Adipocyte (in vitro differentiated cells): ENCODE measurements at regions not wholly inside any gene's neighbourhood (a gene's known extent, or its start where the extent isn't known, plus 50 kb on each side); places are given as distances from the start of the nearest gene placed in this dataset.

Source experiments
- DNase-seq: peaks from one replicate; pipeline ENCODE4 v3.0.0-alpha.2; 2015; ENCODE audit warnings: low read depth
- H3K27me3 ChIP-seq: replicated peaks from 2 replicates; pipeline ENCODE4 v1.7.0; 2013; ENCODE audit warnings: mild to moderate bottlenecking, low read length, moderate library complexity; ENCODE audit not compliant: control insufficient read depth, insufficient read depth
- H3K36me3 ChIP-seq: 2 replicates; pipeline ENCODE4 v1.7.0; 2013; ENCODE audit warnings: low read length, mild to moderate bottlenecking, moderate library complexity; ENCODE audit not compliant: control insufficient read depth, insufficient read depth, severe bottlenecking
- H3K4me1 ChIP-seq: 2 replicates; pipeline ENCODE4 v1.7.0; 2013; ENCODE audit warnings: mild to moderate bottlenecking, low read length, moderate library complexity; ENCODE audit not compliant: control insufficient read depth, insufficient read depth
- H3K4me3 ChIP-seq: 2 replicates; pipeline ENCODE4 v1.7.0; 2013; ENCODE audit warnings: mild to moderate bottlenecking, low read length, moderate library complexity
- H3K9ac ChIP-seq: 2 replicates; pipeline ENCODE4 v1.7.0; 2013; ENCODE audit warnings: mild to moderate bottlenecking, low read length, moderate library complexity
- H3K9me3 ChIP-seq: 2 replicates; pipeline ENCODE4 v1.7.0; 2013; ENCODE audit warnings: mild to moderate bottlenecking, low read length, moderate library complexity; ENCODE audit not compliant: control insufficient read depth

DNA sequence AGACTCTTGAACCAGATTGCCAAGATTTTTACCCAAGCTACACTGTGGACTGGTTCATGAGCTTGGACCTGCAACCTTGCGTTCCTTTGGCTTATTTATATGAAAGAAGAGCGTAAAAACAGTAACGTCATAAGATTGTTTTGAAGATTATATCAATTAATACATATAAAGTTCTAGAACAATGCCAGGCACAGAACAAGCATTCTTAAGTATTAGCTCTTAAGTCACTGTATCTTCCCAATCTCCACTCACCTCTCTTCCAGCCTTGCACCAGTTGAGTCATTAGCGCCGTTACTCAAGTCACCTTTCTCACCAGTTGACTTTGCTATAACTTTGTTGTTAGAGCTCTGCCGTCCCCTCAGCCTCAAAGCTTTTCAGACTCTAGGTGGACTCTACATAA is 415.7 kb downstream of the PLK2 start:
- peaks cover 11% of the 10 kb centered on the region for H3K4me1 ChIP-seq
- no peaks in the 10 kb centered on the region for H3K36me3 ChIP-seq
- no peaks in the 10 kb centered on the region for H3K9me3 ChIP-seq
- no peaks in the 10 kb centered on the region for H3K27me3 ChIP-seq
- no peak overlapping the region for H3K9ac ChIP-seq
- no peak overlapping the region for H3K4me3 ChIP-seq
- DNase-seq: no peak

DNA sequence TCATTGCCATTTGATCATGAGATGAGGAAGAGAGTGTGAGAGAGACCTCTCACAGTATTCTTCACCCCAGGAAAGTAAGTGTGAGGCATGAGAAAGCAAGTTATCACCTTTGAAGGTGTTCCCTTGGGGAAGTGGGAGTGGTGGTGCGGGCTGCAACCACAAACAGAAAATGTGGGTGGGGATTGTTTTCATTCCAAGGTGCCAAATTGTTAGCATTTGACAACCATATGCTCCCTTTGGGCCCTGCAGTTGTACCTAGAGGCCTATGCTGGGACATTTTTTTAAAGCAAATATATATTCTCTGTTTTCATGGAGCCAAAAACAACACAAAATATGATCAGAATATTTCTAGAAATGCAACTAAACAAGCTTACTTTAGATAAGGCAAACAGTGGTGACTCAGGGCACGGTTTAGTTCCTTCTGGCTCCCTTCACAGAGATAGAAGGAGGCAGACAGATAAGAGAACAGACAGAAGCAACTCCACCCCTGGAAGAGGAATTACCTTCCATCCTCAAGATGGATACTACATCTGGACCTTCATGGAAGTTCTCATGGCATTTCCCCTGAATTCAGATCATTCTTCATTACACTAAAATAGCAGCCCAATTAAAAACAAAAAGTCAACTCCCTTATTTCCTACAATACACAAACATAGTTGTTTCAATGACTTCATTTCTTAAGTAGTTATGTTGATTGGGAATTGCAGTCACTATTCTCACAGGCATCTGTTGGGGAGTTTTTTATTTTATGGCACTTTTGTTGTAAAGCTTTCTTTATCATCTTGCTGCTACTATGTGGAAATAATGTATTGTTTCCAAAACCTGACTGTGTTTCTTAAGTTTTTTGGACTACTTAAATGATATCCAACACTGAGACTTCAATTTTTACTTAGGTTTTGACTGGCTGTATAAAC is 416.6 kb downstream of the PLK2 start:
- Histone ChIP-seq H3K9me3 (no peaks in the 10 kb centered on the region), H3K36me3 (no peaks in the 10 kb centered on the region), H3K4me3 (no peak overlapping the region), H3K4me1 (peaks cover 11% of the 10 kb centered on the region), H3K27me3 (no peaks in the 10 kb centered on the region), H3K9ac (no peak overlapping the region)
- DNase-seq: peak; percentile 20

DNA sequence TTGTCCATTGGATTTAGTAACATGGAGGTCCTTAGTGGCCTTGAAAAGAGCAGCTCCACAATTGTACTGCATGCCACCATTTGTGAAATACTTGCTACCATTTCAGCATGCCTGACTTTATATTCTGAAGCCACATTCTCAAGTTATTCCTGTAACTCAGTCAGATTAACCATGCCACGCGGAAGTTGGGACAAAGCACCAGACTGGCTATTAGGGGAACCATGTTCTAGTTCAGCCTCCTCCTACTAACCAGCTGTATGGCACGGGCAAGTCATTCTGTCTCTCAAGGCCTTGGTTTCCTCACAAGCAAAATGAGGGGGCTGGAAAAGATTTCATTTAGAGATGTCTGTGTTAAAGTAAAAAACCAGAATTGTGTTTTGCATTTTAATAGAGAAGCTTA is 418.0 kb downstream of the PLK2 start:
- no peak for DNase-seq
- Histone ChIP-seq H3K9ac (no peak overlapping the region), H3K27me3 (no peaks in the 10 kb centered on the region), H3K4me1 (peaks cover 11% of the 10 kb centered on the region), H3K9me3 (no peaks in the 10 kb centered on the region), H3K4me3 (no peak overlapping the region), H3K36me3 (no peaks in the 10 kb centered on the region)

DNA sequence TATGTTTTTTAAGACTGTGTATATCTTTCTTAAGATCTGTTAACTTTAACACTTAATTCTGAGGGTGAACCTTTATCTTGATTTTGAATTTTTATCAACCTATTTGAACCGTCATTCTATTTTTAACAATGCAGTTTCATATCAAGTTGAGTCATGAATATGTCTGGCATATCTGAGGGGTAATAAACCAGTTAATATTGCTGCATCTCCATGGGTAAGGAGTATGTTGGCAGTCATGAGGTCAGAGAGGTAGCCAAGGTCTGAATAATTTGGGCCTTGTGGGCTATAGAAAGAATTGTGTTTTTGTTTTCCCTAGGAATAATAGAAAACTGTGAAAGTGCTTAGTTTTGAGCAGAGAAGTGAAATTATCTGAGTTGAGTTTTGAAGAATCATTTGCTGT is 419.0 kb downstream of the PLK2 start:
- Histone ChIP-seq H3K4me3 (no peak overlapping the region), H3K4me1 (peaks cover 11% of the 10 kb centered on the region), H3K36me3 (no peaks in the 10 kb centered on the region), H3K9ac (no peak overlapping the region), H3K9me3 (no peaks in the 10 kb centered on the region), H3K27me3 (no peaks in the 10 kb centered on the region)
- no peak for DNase-seq

DNA sequence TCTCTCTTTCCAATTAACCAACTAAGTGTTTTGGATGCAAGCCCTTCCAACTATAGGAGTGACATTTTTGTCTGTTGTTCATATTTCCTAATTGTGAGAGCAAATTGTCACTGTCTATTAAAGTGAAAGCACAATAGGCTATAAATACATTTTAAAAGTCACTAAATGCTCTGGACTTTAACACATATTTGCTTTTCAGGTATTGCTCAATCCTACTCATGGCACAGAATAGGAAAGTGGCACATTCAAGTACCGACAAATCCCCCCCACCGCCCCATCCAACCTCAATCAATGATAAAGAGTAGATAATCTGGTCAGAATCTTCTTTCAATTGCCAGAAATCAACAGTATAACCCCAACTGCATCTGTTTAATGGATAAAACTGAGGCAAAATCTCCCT is 419.8 kb downstream of the PLK2 start:
- no peaks in the 10 kb centered on the region for H3K9me3 ChIP-seq
- DNase-seq: no peak
- no peaks in the 10 kb centered on the region for H3K27me3 ChIP-seq
- H3K4me1 ChIP-seq: peaks cover 11% of the 10 kb centered on the region
- H3K36me3 ChIP-seq: no peaks in the 10 kb centered on the region
- H3K4me3 ChIP-seq: no peak overlapping the region
- H3K9ac ChIP-seq: no peak overlapping the region

DNA sequence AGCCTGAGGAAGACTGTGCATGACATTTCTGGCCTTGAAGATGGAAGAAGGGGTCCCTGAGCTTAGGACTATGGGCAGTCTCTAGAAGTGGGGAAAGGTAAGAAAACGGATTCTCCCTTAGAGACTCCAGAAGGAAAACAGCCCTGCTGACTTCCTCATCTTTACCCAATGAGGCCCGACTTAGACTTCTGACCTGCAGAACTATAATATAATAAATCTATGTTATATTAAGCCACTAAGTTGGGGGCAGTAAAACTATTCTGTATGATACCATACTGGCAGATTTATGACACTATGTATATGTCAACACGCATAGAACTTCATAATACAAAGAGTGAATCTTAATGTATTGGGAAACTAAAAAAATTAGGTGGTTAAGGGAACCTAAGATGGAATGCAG is 422.0 kb downstream of the PLK2 start:
- Histone ChIP-seq H3K9ac (no peak overlapping the region), H3K9me3 (no peaks in the 10 kb centered on the region), H3K4me1 (peaks cover 11% of the 10 kb centered on the region), H3K4me3 (no peak overlapping the region), H3K27me3 (no peaks in the 10 kb centered on the region), H3K36me3 (no peaks in the 10 kb centered on the region)
- no peak for DNase-seq

DNA sequence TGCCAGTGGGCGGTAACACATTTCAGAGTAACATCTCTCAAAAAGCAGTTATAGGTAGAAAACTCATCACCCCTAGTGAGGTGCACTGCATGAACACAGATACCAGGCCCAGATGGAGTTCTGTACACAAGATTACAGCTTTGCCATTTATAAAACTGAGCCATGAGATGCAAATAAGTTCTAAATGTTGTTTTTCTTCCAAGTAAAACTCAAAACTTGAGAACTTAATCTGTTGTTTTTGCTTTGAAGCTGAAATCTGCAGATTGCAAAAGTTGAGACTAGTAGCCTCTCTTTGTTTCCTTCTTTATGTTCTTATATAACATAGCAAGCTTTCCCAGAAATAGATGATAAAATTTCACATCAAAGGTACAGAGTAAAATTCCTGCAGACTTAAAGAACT is 434.1 kb downstream of the PLK2 start:
- H3K9me3 ChIP-seq: no peaks in the 10 kb centered on the region

DNA sequence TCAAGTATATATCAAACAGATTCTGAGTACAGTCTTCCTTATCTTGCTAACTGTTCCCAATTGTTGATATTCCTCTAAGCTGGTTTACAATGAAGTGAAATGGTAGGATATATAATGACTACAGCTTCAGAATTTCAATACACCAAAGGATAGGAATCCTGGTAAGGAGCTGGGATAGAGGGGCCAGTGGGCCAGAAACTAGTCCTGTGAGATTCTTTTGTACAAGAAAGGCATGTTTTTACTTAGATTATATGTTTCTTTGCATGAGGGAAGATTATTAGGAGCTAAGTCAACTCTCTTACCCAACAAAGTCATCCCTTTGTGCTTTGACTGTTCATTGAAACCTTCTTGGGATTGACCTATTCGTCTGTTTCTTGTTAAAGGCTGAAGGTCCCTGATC is 435.7 kb downstream of the PLK2 start:
- Histone ChIP-seq H3K4me3 (no peak overlapping the region), H3K27me3 (no peaks in the 10 kb centered on the region), H3K9ac (no peak overlapping the region), H3K36me3 (no peaks in the 10 kb centered on the region), H3K4me1 (peaks cover 7% of the 10 kb centered on the region), H3K9me3 (no peaks in the 10 kb centered on the region)
- DNase-seq: no peak

More for the DNA sequence above, 434.1 kb downstream of the PLK2 start:
- H3K36me3 ChIP-seq: no peaks in the 10 kb centered on the region
- H3K27me3 ChIP-seq: no peaks in the 10 kb centered on the region
- H3K9ac ChIP-seq: no peak overlapping the region
- H3K4me1 ChIP-seq: peaks cover 7% of the 10 kb centered on the region
- no peak for DNase-seq
- no peak overlapping the region for H3K4me3 ChIP-seq

DNA sequence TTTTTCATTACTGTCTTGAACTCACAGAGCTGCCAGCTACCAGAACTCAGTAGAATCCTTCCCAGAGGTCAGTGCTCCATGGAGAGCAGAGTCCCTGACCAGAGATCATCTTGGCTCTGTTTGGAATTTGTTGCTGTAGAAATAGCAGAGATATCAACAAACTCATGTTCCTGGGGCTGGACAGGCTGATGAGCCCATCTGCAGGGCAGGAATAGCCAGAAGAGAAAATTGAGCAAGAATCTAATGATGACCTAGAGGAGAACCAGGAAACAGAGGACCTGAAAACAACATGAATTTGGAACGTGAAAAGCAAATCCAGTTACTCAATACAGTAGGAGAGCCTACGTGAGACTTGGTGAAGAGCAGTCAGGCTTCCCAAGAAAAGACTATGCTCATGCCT is 437.8 kb downstream of the PLK2 start:
- peaks cover 7% of the 10 kb centered on the region for H3K4me1 ChIP-seq
- no peak overlapping the region for H3K4me3 ChIP-seq
- no peak overlapping the region for H3K9ac ChIP-seq
- H3K9me3 ChIP-seq: no peaks in the 10 kb centered on the region
- H3K36me3 ChIP-seq: no peaks in the 10 kb centered on the region
- DNase-seq: no peak
- H3K27me3 ChIP-seq: no peaks in the 10 kb centered on the region

DNA sequence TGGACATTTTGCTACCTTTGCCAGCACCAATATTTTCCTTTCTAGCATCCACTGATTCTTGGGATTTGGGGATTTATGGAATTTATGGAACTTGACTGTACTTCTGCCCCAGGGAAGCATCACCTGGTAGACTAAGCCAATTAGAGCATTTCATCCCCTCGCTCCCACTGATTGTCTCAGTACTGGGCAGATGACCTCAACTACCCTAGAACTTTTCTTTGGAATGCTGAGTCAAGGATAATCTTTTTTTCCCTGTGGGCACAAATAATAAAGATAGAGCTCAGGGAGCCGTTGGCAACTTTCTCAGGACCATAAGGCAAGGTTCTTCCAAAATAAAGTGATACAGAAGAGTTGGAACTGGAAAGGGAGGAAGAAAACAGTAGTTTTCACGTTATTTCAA is 438.4 kb downstream of the PLK2 start:
- H3K27me3 ChIP-seq: no peaks in the 10 kb centered on the region
- H3K4me1 ChIP-seq: peaks cover 10% of the 10 kb centered on the region
- H3K4me3 ChIP-seq: no peak overlapping the region
- H3K9ac ChIP-seq: no peak overlapping the region
- no peaks in the 10 kb centered on the region for H3K9me3 ChIP-seq
- no peak for DNase-seq
- H3K36me3 ChIP-seq: no peaks in the 10 kb centered on the region

DNA sequence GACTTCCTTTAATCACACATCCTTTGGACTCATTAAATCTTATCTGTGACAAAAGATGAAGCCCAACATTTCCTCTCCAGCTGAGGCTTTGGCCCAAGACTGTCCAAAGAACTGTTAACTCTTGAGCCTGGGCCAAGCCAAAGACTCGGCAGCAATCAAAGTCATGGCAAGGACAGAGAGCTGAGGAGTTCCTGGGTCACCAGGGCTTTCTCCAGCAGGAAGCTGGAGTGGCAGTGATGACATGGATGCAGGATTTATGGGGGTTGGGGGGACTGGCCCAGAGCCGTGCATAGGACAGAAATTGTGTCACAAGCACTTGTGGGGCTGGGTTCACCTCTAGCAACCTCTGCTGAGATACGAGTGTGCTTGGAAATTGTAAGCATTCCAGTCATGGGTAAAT is 440.3 kb downstream of the PLK2 start:
- H3K9ac ChIP-seq: no peak overlapping the region
- H3K36me3 ChIP-seq: no peaks in the 10 kb centered on the region
- H3K27me3 ChIP-seq: peaks cover 2% of the 10 kb centered on the region
- DNase-seq: no peak
- H3K4me1 ChIP-seq: peaks cover 14% of the 10 kb centered on the region
- H3K4me3 ChIP-seq: no peak overlapping the region
- no peaks in the 10 kb centered on the region for H3K9me3 ChIP-seq

DNA sequence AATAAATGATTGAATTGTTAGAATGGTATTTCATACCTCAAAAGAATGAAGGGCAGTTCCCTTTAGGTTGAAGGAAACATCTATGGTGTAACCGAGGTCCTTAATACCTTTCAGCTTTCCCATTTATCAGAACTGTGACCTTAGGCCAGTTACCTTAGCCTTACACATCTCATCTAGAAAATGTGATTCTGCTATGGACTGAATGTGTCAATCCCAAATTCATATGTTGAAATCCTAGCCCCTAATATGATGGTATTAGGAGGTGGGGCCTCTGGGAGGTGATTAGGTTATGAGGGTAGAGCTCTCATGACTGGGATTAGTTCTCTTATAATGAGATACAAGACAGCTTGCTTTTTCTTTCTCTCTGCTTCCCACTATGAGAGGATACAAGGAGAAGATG is 441.9 kb downstream of the PLK2 start:
- no peak for DNase-seq
- Histone ChIP-seq H3K4me3 (no peak overlapping the region), H3K9ac (no peak overlapping the region), H3K4me1 (peaks cover 14% of the 10 kb centered on the region), H3K27me3 (peaks cover 10% of the 10 kb centered on the region), H3K9me3 (no peaks in the 10 kb centered on the region), H3K36me3 (no peaks in the 10 kb centered on the region)
